ENCODE measurements at regions not wholly inside any gene's neighbourhood (a gene's known extent, or its start where the extent isn't known, plus 50 kb on each side); places are given as distances from the start of the nearest gene placed in this dataset.

GRCh38 chr10:43861966-43862751 lies 213.5 kb upstream of the ZNF32 start:
- intact Hi-C loops (cut with DNase I; ENCODE audit: low total_unique reads): no loop called here
- TF ChIP-seq CTCF (IDR thresholded peaks at IDR 0.05): no peak
- TF ChIP-seq POLR2A (IDR thresholded peaks at IDR 0.05): no peak
- no peak for DNase-seq (ENCODE audit: low spot score in 2 of 2)
- H3K4me3 ChIP-seq (ENCODE audit: low read depth, poor library complexity, severe bottlenecking): no peak overlapping the region
- 53 to 70% methylated on average over 3 of the region's 3 CpGs for WGBS, 2 donors

DNA sequence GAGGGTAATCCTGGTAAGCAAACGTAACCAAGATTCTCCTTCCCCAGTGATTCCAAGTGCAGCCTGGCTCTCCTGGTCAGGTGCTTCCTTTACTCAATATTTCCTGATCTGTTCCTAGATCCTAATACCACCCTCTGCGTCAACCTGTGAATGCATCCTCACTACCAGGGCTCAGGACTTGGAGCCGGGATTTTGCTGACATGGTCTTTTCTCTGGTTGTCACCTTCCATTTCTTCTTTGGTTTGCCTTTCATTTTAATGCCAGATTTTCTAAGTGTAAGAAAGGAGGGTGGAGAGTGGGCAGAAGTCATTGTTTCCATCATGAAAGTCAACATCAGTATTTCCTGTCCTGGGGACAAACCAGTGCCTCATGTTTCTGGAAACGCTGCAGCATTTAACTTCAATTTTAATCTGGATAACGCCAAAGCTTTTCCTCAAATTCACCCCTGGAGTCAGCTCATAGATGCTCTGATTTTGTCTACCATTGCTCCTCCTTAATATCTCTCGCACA lies 210.4 kb upstream of the ZNF32 start:
- WGBS, 2 donors: 89 to 95% methylated on average over 6 of the region's 6 CpGs
- intact Hi-C loops (cut with DNase I; ENCODE audit: low total_unique reads): no loop called here
- TF ChIP-seq POLR2A (IDR thresholded peaks at IDR 0.05) (no peak), CTCF (IDR thresholded peaks at IDR 0.05) (no peak)
- no peak overlapping the region for H3K4me3 ChIP-seq (ENCODE audit: low read depth, poor library complexity, severe bottlenecking)
- DNase-seq (ENCODE audit: low spot score in 2 of 2): no peak

DNA sequence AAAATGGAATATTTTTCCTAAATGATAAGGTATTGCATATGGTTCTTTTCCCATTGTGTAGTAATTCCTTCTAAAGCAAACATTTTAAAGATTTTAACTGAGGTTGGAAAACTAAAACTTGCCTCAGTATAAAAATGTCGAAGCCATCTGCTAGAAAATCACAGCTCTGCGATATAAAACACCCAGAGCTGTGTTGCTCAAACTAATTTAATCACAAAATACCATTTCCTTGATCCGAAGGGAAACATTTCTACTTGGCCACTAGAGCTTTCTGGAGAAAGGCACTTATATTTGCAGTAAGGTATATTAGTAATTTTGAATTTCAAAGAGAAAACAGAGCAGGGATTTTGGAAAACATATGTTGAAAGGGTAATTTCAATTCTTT lies 209.2 kb upstream of the ZNF32 start:
- no peak for TF ChIP-seq CTCF (IDR thresholded peaks at IDR 0.05)
- no peak for TF ChIP-seq POLR2A (IDR thresholded peaks at IDR 0.05)
- WGBS, 2 donors: 93 to 97% methylated on average over 3 of the region's 3 CpGs
- no peak for DNase-seq (ENCODE audit: low spot score in 2 of 2)
- intact Hi-C loops (cut with DNase I; ENCODE audit: low total_unique reads): no loop called here
- H3K4me3 ChIP-seq (ENCODE audit: low read depth, poor library complexity, severe bottlenecking): no peak overlapping the region

GRCh38 chr10:43857206-43857930 lies 208.7 kb upstream of the ZNF32 start:
- no peak for DNase-seq (ENCODE audit: low spot score in 2 of 2)
- 78 to 84% methylated on average over 6 of the region's 6 CpGs for WGBS, 2 donors
- H3K4me3 ChIP-seq (ENCODE audit: low read depth, poor library complexity, severe bottlenecking): no peak overlapping the region
- intact Hi-C loops (cut with DNase I; ENCODE audit: low total_unique reads): no loop called here
- TF ChIP-seq POLR2A (IDR thresholded peaks at IDR 0.05) (no peak), CTCF (IDR thresholded peaks at IDR 0.05) (no peak)

GRCh38 chr10:43856299-43856698 lies 207.6 kb upstream of the ZNF32 start:
- no peak for DNase-seq (ENCODE audit: low spot score in 2 of 2)
- intact Hi-C loops (cut with DNase I; ENCODE audit: low total_unique reads): no loop called here
- 95 to 98% methylated on average over 5 of the region's 5 CpGs for WGBS, 2 donors
- no peak overlapping the region for H3K4me3 ChIP-seq (ENCODE audit: low read depth, poor library complexity, severe bottlenecking)
- no peak for TF ChIP-seq CTCF (IDR thresholded peaks at IDR 0.05)
- TF ChIP-seq POLR2A (IDR thresholded peaks at IDR 0.05): no peak
